Upper lobe of right lung (tissue), 1 donor: ENCODE measurements at regions not wholly inside any gene's neighbourhood (a gene's known extent, or its start where the extent isn't known, plus 50 kb on each side); places are given as distances from the start of the nearest gene placed in this dataset.
"Not testable (repeated sequence)": the region's sequence is repeated elsewhere in the genome, so short reads cannot be mapped to it uniquely, and the experiment has no call there.

Experiments
- ATAC-seq: fragments of 200-7000 bp; cut with Tn5 transposase; one replicate; pipeline ENCODE4 v1.9.1; 2020; ENCODE audit warnings: mild to moderate bottlenecking, moderate library complexity
- DNase-seq: peaks from one replicate; pipeline ENCODE4 v3.0.0-alpha.2; 2020
- H3K27ac ChIP-seq: fragments of 200-600 bp; one replicate; pipeline ENCODE4 v1.8.0; 2022
- H3K27me3 ChIP-seq: fragments of 200-600 bp; one replicate; pipeline ENCODE4 v1.8.0; 2022; ENCODE audit warnings: mild to moderate bottlenecking
- H3K36me3 ChIP-seq: fragments of 200-600 bp; one replicate; pipeline ENCODE4 v1.8.0; 2022
- H3K4me1 ChIP-seq: fragments of 200-600 bp; one replicate; pipeline ENCODE4 v1.8.0; 2022
- H3K4me3 ChIP-seq: fragments of 200-600 bp; one replicate; pipeline ENCODE4 v1.8.0; 2022; ENCODE audit warnings: mild to moderate bottlenecking
- H3K9me3 ChIP-seq: fragments of 200-600 bp; one replicate; pipeline ENCODE4 v1.8.0; 2022
- CTCF ChIP-seq: fragments of 200-600 bp; IDR thresholded peaks from one replicate; pipeline ENCODE4 v1.8.0; 2022; ENCODE audit warnings: antibody characterized with exemption
- intact Hi-C: fragments of 100-400 bp; cut with DNase I; formaldehyde crosslinking; loops from one replicate; pipeline ENCODE4 v1.11.0; 2022
- donor health status: DM: no; HTN: yes; CAD: no; lungs with severe emphysema.

- H3K27me3 ChIP-seq = peaks cover 19% of the 10 kb centered on the region
- H3K9me3 ChIP-seq, DNase-seq, H3K36me3 ChIP-seq, intact Hi-C loops, H3K4me1 ChIP-seq, H3K27ac ChIP-seq, ATAC-seq, H3K4me3 ChIP-seq: not testable (repeated sequence)
Measured at GRCh38 chr17:62137013-62137733, 72.1 kb upstream of the MED13 start.

GRCh38 chr17:62135742-62136141, 70.7 kb upstream of the MED13 start:
- H3K9me3 ChIP-seq = no peaks in the 10 kb centered on the region
- ATAC-seq = no peak
- no peak for TF ChIP-seq CTCF
- H3K4me1 ChIP-seq = no peaks in the 10 kb centered on the region
- intact Hi-C loops = no loop called here
- H3K27me3 ChIP-seq = peaks cover 19% of the 10 kb centered on the region
- H3K27ac ChIP-seq = no peak overlapping the region
- no peaks in the 10 kb centered on the region for H3K36me3 ChIP-seq
- H3K4me3 ChIP-seq = no peak overlapping the region
- no peak for DNase-seq

- ATAC-seq, H3K27ac ChIP-seq, intact Hi-C loops, DNase-seq, H3K9me3 ChIP-seq, H3K4me3 ChIP-seq, H3K4me1 ChIP-seq, H3K36me3 ChIP-seq: not testable (repeated sequence)
- peaks cover 19% of the 10 kb centered on the region for H3K27me3 ChIP-seq
Measured at GRCh38 chr17:62135096-62135495, 70.0 kb upstream of the MED13 start.

- ATAC-seq (no peak), DNase-seq (no peak)
- H3K9me3 ChIP-seq = no peaks in the 10 kb centered on the region
- no peak overlapping the region for H3K27ac ChIP-seq
- H3K4me1 ChIP-seq = no peaks in the 10 kb centered on the region
- intact Hi-C loops = no loop called here
- no peak for TF ChIP-seq CTCF
- H3K27me3 ChIP-seq = peaks cover 16% of the 10 kb centered on the region
- H3K4me3 ChIP-seq = no peak overlapping the region
- H3K36me3 ChIP-seq = no peaks in the 10 kb centered on the region
Measured at GRCh38 chr17:62134397-62134796, 69.3 kb upstream of the MED13 start.

GRCh38 chr17:62131271-62131670, 66.2 kb upstream of the MED13 start:
- intact Hi-C loops, H3K36me3 ChIP-seq, H3K4me1 ChIP-seq, ATAC-seq, H3K9me3 ChIP-seq, H3K27me3 ChIP-seq, H3K4me3 ChIP-seq, H3K27ac ChIP-seq, DNase-seq: not testable (repeated sequence)

- H3K27ac ChIP-seq = no peak overlapping the region
- no peaks in the 10 kb centered on the region for H3K27me3 ChIP-seq
- H3K36me3 ChIP-seq = no peaks in the 10 kb centered on the region
- no peak for ATAC-seq
- TF ChIP-seq CTCF = no peak
- no peaks in the 10 kb centered on the region for H3K4me1 ChIP-seq
- intact Hi-C loops = no loop called here
- H3K9me3 ChIP-seq = no peaks in the 10 kb centered on the region
- DNase-seq = no peak
- H3K4me3 ChIP-seq = no peak overlapping the region
Measured at GRCh38 chr17:62130739-62131138, 65.7 kb upstream of the MED13 start.

GRCh38 chr17:62126292-62126691, 61.2 kb upstream of the MED13 start:
- no peak overlapping the region for H3K27ac ChIP-seq
- no peaks in the 10 kb centered on the region for H3K4me1 ChIP-seq
- H3K4me3 ChIP-seq = no peak overlapping the region
- TF ChIP-seq CTCF = no peak
- no peaks in the 10 kb centered on the region for H3K9me3 ChIP-seq
- H3K27me3 ChIP-seq = peaks cover 5% of the 10 kb centered on the region
- intact Hi-C loops = no loop called here
- no peak for DNase-seq
- no peaks in the 10 kb centered on the region for H3K36me3 ChIP-seq
- ATAC-seq = no peak
